ENCODE measurements at regions not wholly inside any gene's neighbourhood (a gene's known extent, or its start where the extent isn't known, plus 50 kb on each side); places are given as distances from the start of the nearest gene placed in this dataset.

DNA sequence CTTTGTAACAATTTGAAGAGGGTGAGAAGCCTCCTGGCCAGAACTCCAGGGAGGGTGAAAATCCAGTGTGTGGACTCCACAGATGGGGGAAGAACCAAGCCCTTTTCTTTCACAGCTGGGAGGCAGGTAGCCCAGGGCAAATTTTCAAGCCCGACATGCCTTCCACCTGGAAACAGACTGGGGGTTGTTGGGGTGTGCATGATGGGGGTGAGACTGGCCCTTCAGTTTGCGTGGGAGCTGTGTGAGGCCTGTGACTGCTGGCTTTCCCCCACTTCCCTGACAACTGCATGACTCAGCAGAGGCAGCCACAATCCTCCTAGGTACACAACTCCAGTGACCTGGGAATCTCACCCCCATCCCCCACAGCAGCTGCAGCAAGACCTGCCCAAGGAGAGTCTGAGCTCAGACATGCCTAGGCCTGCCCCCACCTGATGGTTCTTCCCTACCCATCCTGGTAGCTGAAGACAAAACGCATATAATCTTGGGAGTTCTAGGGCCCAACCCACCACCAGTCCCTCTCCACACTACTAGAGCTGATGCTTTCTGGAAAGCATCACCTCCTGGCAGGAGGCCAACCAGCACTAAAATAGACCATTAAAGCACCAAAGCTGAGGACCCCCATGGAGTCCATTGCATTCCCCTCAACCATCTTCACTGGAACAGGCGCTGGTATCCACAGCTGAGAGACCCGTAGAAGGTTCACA is 445.4 kb downstream of the TFEC start:
- TF ChIP-seq, protein P1, sequence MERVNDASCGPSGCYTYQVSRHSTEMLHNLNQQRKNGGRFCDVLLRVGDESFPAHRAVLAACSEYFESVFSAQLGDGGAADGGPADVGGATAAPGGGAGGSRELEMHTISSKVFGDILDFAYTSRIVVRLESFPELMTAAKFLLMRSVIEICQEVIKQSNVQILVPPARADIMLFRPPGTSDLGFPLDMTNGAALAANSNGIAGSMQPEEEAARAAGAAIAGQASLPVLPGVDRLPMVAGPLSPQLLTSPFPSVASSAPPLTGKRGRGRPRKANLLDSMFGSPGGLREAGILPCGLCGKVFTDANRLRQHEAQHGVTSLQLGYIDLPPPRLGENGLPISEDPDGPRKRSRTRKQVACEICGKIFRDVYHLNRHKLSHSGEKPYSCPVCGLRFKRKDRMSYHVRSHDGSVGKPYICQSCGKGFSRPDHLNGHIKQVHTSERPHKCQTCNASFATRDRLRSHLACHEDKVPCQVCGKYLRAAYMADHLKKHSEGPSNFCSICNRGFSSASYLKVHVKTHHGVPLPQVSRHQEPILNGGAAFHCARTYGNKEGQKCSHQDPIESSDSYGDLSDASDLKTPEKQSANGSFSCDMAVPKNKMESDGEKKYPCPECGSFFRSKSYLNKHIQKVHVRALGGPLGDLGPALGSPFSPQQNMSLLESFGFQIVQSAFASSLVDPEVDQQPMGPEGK (CRISPR knock-in tag; IDR thresholded peaks at IDR 0.05; ENCODE audit: borderline replicate concordance): no peak
- no peak for TF ChIP-seq ZFP30 (CRISPR knock-in tag; IDR thresholded peaks at IDR 0.05)
- TF ChIP-seq ZFP3 (CRISPR knock-in tag; IDR thresholded peaks at IDR 0.05): no peak
- TF ChIP-seq, protein P2, sequence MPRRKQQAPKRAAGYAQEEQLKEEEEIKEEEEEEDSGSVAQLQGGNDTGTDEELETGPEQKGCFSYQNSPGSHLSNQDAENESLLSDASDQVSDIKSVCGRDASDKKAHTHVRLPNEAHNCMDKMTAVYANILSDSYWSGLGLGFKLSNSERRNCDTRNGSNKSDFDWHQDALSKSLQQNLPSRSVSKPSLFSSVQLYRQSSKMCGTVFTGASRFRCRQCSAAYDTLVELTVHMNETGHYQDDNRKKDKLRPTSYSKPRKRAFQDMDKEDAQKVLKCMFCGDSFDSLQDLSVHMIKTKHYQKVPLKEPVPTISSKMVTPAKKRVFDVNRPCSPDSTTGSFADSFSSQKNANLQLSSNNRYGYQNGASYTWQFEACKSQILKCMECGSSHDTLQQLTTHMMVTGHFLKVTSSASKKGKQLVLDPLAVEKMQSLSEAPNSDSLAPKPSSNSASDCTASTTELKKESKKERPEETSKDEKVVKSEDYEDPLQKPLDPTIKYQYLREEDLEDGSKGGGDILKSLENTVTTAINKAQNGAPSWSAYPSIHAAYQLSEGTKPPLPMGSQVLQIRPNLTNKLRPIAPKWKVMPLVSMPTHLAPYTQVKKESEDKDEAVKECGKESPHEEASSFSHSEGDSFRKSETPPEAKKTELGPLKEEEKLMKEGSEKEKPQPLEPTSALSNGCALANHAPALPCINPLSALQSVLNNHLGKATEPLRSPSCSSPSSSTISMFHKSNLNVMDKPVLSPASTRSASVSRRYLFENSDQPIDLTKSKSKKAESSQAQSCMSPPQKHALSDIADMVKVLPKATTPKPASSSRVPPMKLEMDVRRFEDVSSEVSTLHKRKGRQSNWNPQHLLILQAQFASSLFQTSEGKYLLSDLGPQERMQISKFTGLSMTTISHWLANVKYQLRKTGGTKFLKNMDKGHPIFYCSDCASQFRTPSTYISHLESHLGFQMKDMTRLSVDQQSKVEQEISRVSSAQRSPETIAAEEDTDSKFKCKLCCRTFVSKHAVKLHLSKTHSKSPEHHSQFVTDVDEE (CRISPR knock-in tag; IDR thresholded peaks at IDR 0.05): no peak
- no peak for TF ChIP-seq BACH2 (CRISPR knock-in tag; IDR thresholded peaks at IDR 0.05; ENCODE audit: borderline replicate concordance)
- no peak for TF ChIP-seq GLIS3 (CRISPR knock-in tag; IDR thresholded peaks at IDR 0.05)
- TF ChIP-seq, protein P3, sequence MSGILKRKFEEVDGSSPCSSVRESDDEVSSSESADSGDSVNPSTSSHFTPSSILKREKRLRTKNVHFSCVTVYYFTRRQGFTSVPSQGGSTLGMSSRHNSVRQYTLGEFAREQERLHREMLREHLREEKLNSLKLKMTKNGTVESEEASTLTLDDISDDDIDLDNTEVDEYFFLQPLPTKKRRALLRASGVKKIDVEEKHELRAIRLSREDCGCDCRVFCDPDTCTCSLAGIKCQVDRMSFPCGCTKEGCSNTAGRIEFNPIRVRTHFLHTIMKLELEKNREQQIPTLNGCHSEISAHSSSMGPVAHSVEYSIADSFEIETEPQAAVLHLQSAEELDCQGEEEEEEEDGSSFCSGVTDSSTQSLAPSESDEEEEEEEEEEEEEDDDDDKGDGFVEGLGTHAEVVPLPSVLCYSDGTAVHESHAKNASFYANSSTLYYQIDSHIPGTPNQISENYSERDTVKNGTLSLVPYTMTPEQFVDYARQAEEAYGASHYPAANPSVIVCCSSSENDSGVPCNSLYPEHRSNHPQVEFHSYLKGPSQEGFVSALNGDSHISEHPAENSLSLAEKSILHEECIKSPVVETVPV (CRISPR knock-in tag; IDR thresholded peaks at IDR 0.05): no peak
- no peak for TF ChIP-seq ZNF8 (CRISPR knock-in tag; IDR thresholded peaks at IDR 0.05)
- ATAC-seq: no peak

DNA sequence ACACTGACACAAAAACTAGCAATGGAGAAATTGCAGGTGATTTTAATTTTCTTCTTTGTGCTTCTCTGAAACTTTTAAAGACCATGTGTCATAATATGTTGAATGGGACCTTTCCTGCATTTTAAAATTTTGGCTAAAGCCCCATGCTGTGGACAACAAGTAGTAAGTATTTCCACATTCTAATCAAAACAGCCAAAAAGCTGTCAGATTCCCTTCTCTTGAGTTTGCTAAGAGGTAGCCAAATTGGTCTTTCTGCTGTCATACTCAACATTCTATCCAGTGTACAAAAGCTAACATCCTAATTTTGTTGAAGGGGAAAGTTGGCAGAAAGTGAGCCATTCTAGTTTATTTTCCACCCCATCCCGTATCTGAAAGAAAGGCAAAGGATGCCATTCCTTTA is 447.6 kb downstream of the TFEC start:
- no peak for ATAC-seq
- TF ChIP-seq BACH2 (CRISPR knock-in tag; IDR thresholded peaks at IDR 0.05; ENCODE audit: borderline replicate concordance): no peak
- TF ChIP-seq ZNF8 (CRISPR knock-in tag; IDR thresholded peaks at IDR 0.05): no peak
- TF ChIP-seq, protein P4, sequence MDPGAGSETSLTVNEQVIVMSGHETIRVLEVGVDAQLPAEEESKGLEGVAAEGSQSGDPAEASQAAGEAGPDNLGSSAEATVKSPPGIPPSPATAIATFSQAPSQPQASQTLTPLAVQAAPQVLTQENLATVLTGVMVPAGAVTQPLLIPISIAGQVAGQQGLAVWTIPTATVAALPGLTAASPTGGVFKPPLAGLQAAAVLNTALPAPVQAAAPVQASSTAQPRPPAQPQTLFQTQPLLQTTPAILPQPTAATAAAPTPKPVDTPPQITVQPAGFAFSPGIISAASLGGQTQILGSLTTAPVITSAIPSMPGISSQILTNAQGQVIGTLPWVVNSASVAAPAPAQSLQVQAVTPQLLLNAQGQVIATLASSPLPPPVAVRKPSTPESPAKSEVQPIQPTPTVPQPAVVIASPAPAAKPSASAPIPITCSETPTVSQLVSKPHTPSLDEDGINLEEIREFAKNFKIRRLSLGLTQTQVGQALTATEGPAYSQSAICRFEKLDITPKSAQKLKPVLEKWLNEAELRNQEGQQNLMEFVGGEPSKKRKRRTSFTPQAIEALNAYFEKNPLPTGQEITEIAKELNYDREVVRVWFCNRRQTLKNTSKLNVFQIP (CRISPR knock-in tag; IDR thresholded peaks at IDR 0.05; ENCODE audit: borderline replicate concordance, low read depth): no peak
- TF ChIP-seq, protein P3 (CRISPR knock-in tag; IDR thresholded peaks at IDR 0.05): no peak
- TF ChIP-seq ISL1 (CRISPR knock-in tag; IDR thresholded peaks at IDR 0.05): no peak

DNA sequence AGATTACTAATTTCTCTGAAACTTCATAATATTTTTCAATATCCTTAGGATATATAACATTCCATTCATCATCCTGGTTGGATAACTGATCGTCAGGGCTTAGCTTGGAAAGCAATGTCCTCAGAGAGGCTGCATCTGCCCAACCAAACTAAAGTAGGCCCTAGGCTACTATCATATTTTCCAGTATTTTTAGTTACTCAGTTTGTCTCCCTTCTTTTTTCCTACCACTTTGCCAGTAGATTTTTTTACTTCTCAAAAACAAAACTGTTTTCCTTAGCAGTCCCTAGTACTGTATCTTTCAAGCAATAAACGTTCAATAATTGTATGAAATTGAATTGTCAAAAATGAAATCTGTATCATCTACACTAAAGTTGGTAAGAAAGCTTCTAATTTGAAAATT is 452.0 kb downstream of the TFEC start:
- ATAC-seq: no peak
- no peak for TF ChIP-seq SNAI2 (CRISPR knock-in tag; IDR thresholded peaks at IDR 0.05)
- no peak for TF ChIP-seq ZNF8 (CRISPR knock-in tag; IDR thresholded peaks at IDR 0.05)
- no peak for TF ChIP-seq ISL1 (CRISPR knock-in tag; IDR thresholded peaks at IDR 0.05)
- no peak for TF ChIP-seq ZNF565 (CRISPR knock-in tag; conservative IDR thresholded peaks at IDR 0.05; ENCODE audit: low read depth)
- TF ChIP-seq BACH2 (CRISPR knock-in tag; IDR thresholded peaks at IDR 0.05; ENCODE audit: borderline replicate concordance): no peak
- no peak for TF ChIP-seq ESRRG (CRISPR knock-in tag; IDR thresholded peaks at IDR 0.05)
- TF ChIP-seq ZC3H10 (CRISPR knock-in tag; IDR thresholded peaks at IDR 0.05): no peak

DNA sequence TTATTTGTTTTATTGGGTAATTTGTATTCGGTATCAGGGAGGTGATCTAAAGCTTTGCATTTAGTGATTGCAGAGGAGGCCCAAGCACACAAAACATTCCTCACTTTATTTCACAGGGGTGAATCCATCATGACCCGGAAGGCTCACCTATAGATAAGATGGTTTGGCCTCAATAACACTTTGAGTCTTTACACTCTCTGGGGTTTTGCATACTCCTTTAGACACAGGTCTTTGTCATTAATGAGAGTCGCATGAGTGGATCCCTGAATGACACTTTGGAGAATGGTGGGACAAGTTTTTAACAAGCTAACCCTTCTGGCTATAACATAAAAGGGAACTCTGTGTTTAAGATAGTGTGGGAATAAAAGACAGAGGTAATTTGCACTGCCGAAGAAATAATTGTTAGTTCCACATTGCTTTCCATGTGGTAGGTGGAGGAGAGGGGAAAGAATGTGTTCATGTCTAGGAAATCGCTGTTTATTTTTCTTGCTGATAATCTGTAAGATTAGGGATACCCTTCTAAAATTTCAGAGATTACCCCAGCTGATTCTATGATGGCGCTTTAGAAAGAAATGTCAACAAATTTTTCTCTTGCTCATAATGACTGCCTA is 455.8 kb downstream of the TFEC start:
- no peak for ATAC-seq
- no peak for TF ChIP-seq RARB (CRISPR knock-in tag; IDR thresholded peaks at IDR 0.05)

DNA sequence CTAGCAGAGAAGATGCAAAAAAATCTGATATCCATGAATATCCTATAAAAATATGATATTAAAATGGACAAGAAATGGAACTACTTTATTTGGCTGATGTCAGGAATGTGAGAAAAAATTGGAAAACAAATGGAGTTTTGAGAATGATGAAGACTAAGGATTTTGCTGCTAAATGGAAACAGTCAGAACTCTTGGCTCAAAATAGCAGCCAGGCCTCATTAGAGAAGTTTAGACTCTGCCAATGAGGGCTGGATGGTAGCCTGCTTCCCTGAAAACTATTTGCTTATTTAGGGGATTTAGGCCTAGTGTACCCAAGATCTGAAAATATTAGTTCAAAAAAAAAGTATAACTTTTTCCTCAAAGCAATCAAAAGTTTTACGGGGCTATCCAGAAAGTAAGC is 458.5 kb downstream of the TFEC start:
- ATAC-seq: no peak
- TF ChIP-seq TOX (CRISPR knock-in tag; IDR thresholded peaks at IDR 0.05; ENCODE audit: borderline replicate concordance) (no peak), TCF4 (CRISPR knock-in tag; IDR thresholded peaks at IDR 0.05; ENCODE audit: borderline replicate concordance) (no peak), ISL1 (CRISPR knock-in tag; IDR thresholded peaks at IDR 0.05) (no peak), ZFP30 (CRISPR knock-in tag; IDR thresholded peaks at IDR 0.05) (no peak), RARB (CRISPR knock-in tag; IDR thresholded peaks at IDR 0.05) (no peak)
- TF ChIP-seq, protein P4 (CRISPR knock-in tag; IDR thresholded peaks at IDR 0.05; ENCODE audit: borderline replicate concordance, low read depth): no peak
- TF ChIP-seq, protein P2 (CRISPR knock-in tag; IDR thresholded peaks at IDR 0.05): no peak

All from SK-N-SH treated with all-trans-retinoic acid at 6 μM for 48 hours (cell line).